ENCODE measurements at regions not wholly inside any gene's neighbourhood (a gene's known extent, or its start where the extent isn't known, plus 50 kb on each side); places are given as distances from the start of the nearest gene placed in this dataset.

DNA sequence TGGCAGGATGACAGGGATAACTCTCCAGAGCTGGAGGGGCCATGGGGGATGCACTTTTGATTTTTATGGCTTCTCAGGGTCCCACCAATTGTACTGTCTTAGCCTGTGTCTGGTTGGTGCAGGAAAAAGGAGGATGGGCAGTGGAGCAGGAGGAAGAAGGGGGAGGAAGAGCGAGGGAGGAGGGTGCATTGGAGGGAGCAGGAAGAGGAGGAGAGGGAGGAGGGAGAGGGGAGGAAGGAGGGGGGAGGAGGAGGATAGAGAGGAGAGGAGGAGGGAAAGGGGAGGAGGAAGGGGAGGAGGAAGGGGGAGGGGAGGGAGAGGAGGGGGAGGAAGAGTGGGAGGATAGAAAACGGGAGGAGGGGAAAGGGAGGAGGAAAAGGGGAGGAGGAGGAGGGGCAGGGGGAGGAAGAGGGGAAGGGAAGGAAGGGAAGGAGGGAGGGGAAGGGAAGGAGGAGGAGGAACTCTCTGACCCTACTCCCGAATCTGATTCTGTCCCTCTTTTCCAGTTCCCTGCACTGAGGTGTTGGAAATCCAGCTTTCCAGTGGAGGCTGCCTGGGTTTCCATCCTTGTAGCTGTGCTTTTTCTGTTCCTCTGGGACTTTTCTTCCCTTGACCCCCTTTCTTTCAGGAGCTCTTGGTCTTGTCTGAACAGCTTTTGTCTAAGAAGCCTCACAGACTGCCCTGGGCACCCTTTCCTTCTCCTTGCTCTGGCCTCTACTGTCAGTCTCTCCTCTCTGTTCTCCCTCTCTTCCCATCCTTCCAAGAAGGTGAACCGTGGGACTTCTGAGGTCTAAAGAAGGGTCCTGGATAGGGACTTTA lies 149.4 kb downstream of the DHX35 start:
- Histone ChIP-seq H3K27me3 (ENCODE audit: control insufficient read depth in 5 of 5, insufficient read depth in 4 of 5, low read length in 5 of 5) (peaks cover 9 to 32% (median 16%) of the 10 kb centered on the region in 5 donors), H3K36me3 (ENCODE audit: control insufficient read depth in 5 of 5, insufficient read depth in 5 of 5, low read length in 5 of 5) (no peaks in the 10 kb centered on the region), H3K9me3 (ENCODE audit: control insufficient read depth in 5 of 5, low read length in 5 of 5) (peaks cover 0 to under 1% (median 0%) of the 10 kb centered on the region in 5 donors), H3K9ac (ENCODE audit: low read length in 5 of 5) (no peak overlapping the region), H3K27ac (ENCODE audit: low read depth, low read length) (no peak overlapping the region), H3K4me1 (ENCODE audit: control insufficient read depth in 5 of 5, insufficient read depth in 5 of 5, low read length in 5 of 5) (peaks cover 0 to 5% (median 0%) of the 10 kb centered on the region in 5 donors), H3K4me3 (ENCODE audit: low read depth in 1 of 5, low read length in 5 of 5) (no peak overlapping the region)

DNA sequence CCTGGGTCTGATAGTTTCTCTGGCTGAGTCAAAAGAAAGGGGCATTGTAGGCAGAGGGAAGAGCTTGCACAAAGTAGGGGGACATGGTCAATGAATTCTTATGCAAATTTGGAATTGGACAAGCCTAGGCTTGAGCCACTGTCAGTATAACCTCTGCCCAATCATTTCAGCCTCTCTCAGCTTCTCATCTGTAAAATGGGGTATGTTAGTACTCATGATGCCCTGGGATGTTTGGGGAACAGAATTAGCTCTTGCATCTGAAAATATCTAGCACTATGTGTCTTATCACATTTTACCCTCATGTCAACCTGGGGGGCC lies 148.6 kb downstream of the DHX35 start:
- no peaks in the 10 kb centered on the region for H3K36me3 ChIP-seq (ENCODE audit: control insufficient read depth in 5 of 5, insufficient read depth in 5 of 5, low read length in 5 of 5)
- H3K4me1 ChIP-seq (ENCODE audit: control insufficient read depth in 5 of 5, insufficient read depth in 5 of 5, low read length in 5 of 5) = peaks cover 0 to 5% (median 0%) of the 10 kb centered on the region in 5 donors
- no peak overlapping the region for H3K9ac ChIP-seq (ENCODE audit: low read length in 5 of 5)
- peaks cover 9 to 32% (median 16%) of the 10 kb centered on the region in 5 donors for H3K27me3 ChIP-seq (ENCODE audit: control insufficient read depth in 5 of 5, insufficient read depth in 4 of 5, low read length in 5 of 5)
- H3K27ac ChIP-seq (ENCODE audit: low read depth, low read length) = no peak overlapping the region
- no peak overlapping the region for H3K4me3 ChIP-seq (ENCODE audit: low read depth in 1 of 5, low read length in 5 of 5)
- peaks cover 0 to 7% (median 0%) of the 10 kb centered on the region in 5 donors for H3K9me3 ChIP-seq (ENCODE audit: control insufficient read depth in 5 of 5, low read length in 5 of 5)

DNA sequence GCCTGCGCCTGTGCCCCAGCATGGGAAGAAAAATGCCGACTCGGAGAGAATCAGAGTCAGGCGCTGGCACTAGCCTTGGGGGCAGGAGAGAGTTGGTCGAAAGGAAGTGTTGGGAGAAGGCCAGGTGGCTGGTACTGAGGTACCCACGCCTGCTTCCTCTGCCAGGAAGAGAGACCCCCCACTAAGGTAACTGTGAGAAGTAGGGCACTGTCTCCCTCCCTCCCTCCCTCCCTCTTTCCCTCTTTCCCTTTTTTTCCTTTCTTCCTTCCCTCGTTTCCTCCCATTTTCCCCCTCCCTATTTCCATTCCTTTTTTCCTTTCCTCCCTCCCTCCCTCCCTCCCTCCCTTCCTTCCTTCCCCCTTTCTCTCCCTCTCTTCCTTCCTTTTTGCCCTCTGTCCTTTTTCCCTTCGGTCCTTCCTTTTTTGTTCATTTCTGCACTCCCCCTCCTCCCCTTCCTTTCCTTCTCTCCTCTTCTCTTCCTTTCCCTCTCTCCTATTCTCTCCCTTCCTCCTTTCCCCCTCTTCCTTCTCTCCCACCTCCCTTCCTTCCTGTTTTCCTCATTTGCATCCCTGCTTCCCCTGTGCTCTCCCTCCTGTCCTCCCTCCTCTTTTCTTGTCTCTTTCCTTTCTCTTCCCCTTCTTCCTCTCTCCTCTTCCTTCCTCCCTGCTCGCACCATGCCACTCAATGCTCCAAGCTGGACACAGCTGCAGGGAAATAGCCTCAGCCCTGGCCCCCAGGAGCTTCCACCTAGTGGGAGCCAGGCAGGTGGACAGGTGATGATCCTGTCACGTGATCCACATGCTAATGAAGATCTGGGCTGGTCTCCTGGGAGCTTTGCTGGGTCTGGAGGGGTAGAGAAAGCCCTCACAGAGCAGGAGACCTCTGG lies 148.0 kb downstream of the DHX35 start:
- Histone ChIP-seq H3K4me3 (ENCODE audit: low read depth in 1 of 5, low read length in 5 of 5) (no peak overlapping the region), H3K27ac (ENCODE audit: low read depth, low read length) (no peak overlapping the region), H3K9ac (ENCODE audit: low read length in 5 of 5) (no peak overlapping the region), H3K4me1 (ENCODE audit: control insufficient read depth in 5 of 5, insufficient read depth in 5 of 5, low read length in 5 of 5) (peaks cover 0 to 5% (median 0%) of the 10 kb centered on the region in 5 donors), H3K9me3 (ENCODE audit: control insufficient read depth in 5 of 5, low read length in 5 of 5) (peaks cover 0 to 7% (median 0%) of the 10 kb centered on the region in 5 donors), H3K27me3 (ENCODE audit: control insufficient read depth in 5 of 5, insufficient read depth in 4 of 5, low read length in 5 of 5) (peaks cover 5 to 32% (median 16%) of the 10 kb centered on the region in 5 donors), H3K36me3 (ENCODE audit: control insufficient read depth in 5 of 5, insufficient read depth in 5 of 5, low read length in 5 of 5) (no peaks in the 10 kb centered on the region)

DNA sequence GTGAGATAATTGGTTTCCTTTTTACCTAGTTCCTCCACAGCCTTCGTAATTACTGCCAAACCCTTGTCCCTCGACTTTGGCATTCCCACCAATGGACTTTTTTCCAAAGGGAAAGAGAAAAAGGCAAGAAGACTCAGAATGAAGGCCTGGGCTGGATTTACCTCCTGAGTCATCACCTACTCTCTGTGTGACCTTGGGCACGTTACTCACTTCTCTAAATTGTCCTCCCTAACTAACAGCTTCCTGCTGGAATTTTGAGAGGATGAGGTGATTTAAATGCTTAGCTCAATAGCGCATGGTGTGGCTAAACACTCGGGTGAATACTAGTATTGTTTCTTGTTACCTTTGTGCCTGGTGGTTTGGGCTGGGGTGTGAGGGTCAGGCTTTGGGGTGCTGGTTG lies 146.6 kb downstream of the DHX35 start:
- H3K4me3 ChIP-seq (ENCODE audit: low read depth in 1 of 5, low read length in 5 of 5) = no peak overlapping the region
- peaks cover 6 to 27% (median 10%) of the 10 kb centered on the region in 5 donors for H3K27me3 ChIP-seq (ENCODE audit: control insufficient read depth in 5 of 5, insufficient read depth in 4 of 5, low read length in 5 of 5)
- no peak overlapping the region for H3K9ac ChIP-seq (ENCODE audit: low read length in 5 of 5)
- peaks cover 0 to 9% (median 3%) of the 10 kb centered on the region in 5 donors for H3K9me3 ChIP-seq (ENCODE audit: control insufficient read depth in 5 of 5, low read length in 5 of 5)
- H3K27ac ChIP-seq (ENCODE audit: low read depth, low read length) = no peak overlapping the region
- H3K4me1 ChIP-seq (ENCODE audit: control insufficient read depth in 5 of 5, insufficient read depth in 5 of 5, low read length in 5 of 5) = peaks cover 0 to 5% (median 0%) of the 10 kb centered on the region in 5 donors
- no peaks in the 10 kb centered on the region for H3K36me3 ChIP-seq (ENCODE audit: control insufficient read depth in 5 of 5, insufficient read depth in 5 of 5, low read length in 5 of 5)

DNA sequence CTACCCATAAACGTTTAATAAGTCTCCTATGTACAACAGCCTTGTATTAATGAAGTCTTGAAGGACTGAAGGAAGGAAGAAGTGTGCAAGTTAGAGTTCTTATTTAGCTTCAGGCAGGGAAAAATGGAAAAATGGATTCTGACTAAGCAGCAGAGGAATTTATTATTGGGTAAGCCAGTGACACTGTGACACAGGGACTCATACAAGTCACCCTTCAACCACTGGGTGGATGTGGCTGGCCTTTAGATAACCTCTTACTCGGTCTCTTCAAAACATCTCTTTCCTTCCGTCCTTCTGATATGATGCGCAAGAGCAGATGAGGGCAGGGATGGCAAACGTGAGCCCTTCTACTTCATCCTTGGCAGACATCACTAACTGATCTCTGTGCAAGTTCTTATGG lies 145.6 kb downstream of the DHX35 start:
- Histone ChIP-seq H3K9me3 (ENCODE audit: control insufficient read depth in 5 of 5, low read length in 5 of 5) (peaks cover 2 to 16% (median 8%) of the 10 kb centered on the region in 5 donors), H3K4me1 (ENCODE audit: control insufficient read depth in 5 of 5, insufficient read depth in 5 of 5, low read length in 5 of 5) (peaks cover 0 to 5% (median 0%) of the 10 kb centered on the region in 5 donors), H3K27me3 (ENCODE audit: control insufficient read depth in 5 of 5, insufficient read depth in 4 of 5, low read length in 5 of 5) (peaks cover 6 to 27% (median 10%) of the 10 kb centered on the region in 5 donors), H3K27ac (ENCODE audit: low read depth, low read length) (no peak overlapping the region), H3K36me3 (ENCODE audit: control insufficient read depth in 5 of 5, insufficient read depth in 5 of 5, low read length in 5 of 5) (no peaks in the 10 kb centered on the region), H3K4me3 (ENCODE audit: low read depth in 1 of 5, low read length in 5 of 5) (no peak overlapping the region), H3K9ac (ENCODE audit: low read length in 5 of 5) (no peak overlapping the region)

DNA sequence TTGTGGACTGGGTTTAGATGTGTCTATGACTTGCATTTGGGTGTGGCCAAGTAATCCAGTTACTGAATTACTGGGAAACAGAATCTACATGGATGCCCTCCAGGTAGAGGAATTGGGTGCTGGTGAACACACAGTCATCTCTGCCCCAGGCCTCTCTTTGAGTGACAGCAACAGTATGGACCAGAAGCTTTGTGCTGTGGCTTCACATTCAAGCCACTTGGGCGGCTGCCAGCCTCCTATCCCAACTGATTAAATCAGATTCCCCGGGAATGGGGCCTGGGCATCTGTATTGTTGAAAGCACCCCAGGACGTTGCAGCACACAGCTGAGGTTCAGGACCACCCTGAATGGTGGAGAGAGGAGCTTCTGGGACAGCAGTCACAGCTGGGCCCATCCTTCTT lies 144.6 kb downstream of the DHX35 start:
- Histone ChIP-seq H3K9ac (ENCODE audit: low read length in 5 of 5) (no peak overlapping the region), H3K4me1 (ENCODE audit: control insufficient read depth in 5 of 5, insufficient read depth in 5 of 5, low read length in 5 of 5) (peaks cover 0 to under 1% (median 0%) of the 10 kb centered on the region in 5 donors), H3K36me3 (ENCODE audit: control insufficient read depth in 5 of 5, insufficient read depth in 5 of 5, low read length in 5 of 5) (no peaks in the 10 kb centered on the region), H3K27ac (ENCODE audit: low read depth, low read length) (no peak overlapping the region), H3K27me3 (ENCODE audit: control insufficient read depth in 5 of 5, insufficient read depth in 4 of 5, low read length in 5 of 5) (peaks cover 9 to 27% (median 17%) of the 10 kb centered on the region in 5 donors), H3K9me3 (ENCODE audit: control insufficient read depth in 5 of 5, low read length in 5 of 5) (peaks cover 2 to 16% (median 8%) of the 10 kb centered on the region in 5 donors), H3K4me3 (ENCODE audit: low read depth in 1 of 5, low read length in 5 of 5) (no peak overlapping the region)

DNA sequence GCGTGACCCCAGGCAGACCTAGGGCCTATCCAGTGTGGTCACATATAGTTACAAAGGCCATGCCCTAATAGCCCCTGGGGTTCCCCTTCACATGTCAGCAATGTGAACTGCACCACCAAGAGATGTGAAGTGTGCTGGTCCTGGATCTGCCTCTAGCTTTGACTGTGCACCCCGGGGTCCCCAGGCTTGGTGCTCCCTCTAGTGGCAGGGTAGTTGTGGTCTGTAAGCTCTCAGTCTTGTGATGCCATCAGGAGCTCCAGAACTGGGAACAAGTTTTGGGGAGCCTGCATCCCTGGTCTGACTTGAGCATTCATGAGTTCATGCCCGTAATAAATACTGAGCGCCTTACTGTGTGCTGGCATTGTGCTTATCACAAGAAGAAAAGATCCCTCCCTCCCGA lies 143.4 kb downstream of the DHX35 start:
- no peaks in the 10 kb centered on the region for H3K36me3 ChIP-seq (ENCODE audit: control insufficient read depth in 5 of 5, insufficient read depth in 5 of 5, low read length in 5 of 5)
- peaks cover 2 to 16% (median 8%) of the 10 kb centered on the region in 5 donors for H3K9me3 ChIP-seq (ENCODE audit: control insufficient read depth in 5 of 5, low read length in 5 of 5)
- H3K9ac ChIP-seq (ENCODE audit: low read length in 5 of 5) = no peak overlapping the region
- H3K4me1 ChIP-seq (ENCODE audit: control insufficient read depth in 5 of 5, insufficient read depth in 5 of 5, low read length in 5 of 5) = no peaks in the 10 kb centered on the region
- no peak overlapping the region for H3K27ac ChIP-seq (ENCODE audit: low read depth, low read length)
- no peak overlapping the region for H3K4me3 ChIP-seq (ENCODE audit: low read depth in 1 of 5, low read length in 5 of 5)
- H3K27me3 ChIP-seq (ENCODE audit: control insufficient read depth in 5 of 5, insufficient read depth in 4 of 5, low read length in 5 of 5) = peaks cover 9 to 24% (median 19%) of the 10 kb centered on the region in 5 donors

DNA sequence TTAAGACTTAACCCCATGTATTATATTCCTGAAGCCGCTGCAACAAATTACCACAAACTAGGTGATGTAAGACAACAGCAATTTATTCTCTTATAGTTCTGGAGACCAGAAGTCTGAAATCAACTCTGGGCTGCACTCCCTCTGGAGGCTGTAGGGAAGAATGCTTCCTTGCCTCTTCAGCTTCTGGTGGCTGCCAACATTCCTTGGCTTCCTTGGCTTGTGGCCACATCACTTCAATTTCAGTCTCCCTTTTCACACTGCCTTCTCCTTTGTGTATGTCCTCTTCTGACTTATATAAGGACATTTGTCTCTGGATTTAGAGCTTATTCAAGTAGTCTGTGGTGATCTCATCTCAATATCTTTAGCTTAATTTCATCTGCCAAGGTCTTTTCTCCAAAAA lies 141.6 kb downstream of the DHX35 start:
- Histone ChIP-seq H3K4me1 (ENCODE audit: control insufficient read depth in 5 of 5, insufficient read depth in 5 of 5, low read length in 5 of 5) (no peaks in the 10 kb centered on the region), H3K27me3 (ENCODE audit: control insufficient read depth in 5 of 5, insufficient read depth in 4 of 5, low read length in 5 of 5) (peaks cover 10 to 25% (median 14%) of the 10 kb centered on the region in 5 donors), H3K36me3 (ENCODE audit: control insufficient read depth in 5 of 5, insufficient read depth in 5 of 5, low read length in 5 of 5) (no peaks in the 10 kb centered on the region), H3K27ac (ENCODE audit: low read depth, low read length) (no peak overlapping the region), H3K9me3 (ENCODE audit: control insufficient read depth in 5 of 5, low read length in 5 of 5) (peaks cover 2 to 16% (median 8%) of the 10 kb centered on the region in 5 donors), H3K9ac (ENCODE audit: low read length in 5 of 5) (no peak overlapping the region), H3K4me3 (ENCODE audit: low read depth in 1 of 5, low read length in 5 of 5) (no peak overlapping the region)

DNA sequence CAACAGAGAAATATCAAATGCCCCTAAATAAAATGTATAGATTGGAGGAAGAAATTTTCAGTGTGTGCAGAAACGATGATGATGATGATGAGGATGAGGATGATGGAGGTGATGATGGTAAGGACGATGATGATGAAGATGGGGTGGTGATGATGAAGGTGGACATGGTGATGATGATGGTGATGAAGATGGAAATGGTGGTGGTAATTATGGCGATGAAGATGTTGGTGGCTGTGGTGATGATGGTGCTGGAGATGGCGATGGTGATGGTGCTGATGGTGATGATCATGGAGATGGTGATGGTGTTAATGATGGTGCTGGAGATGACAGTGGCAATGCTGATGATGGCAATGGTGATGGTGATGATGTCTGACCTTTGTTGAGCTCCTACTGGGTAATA lies 141.2 kb downstream of the DHX35 start:
- Histone ChIP-seq H3K36me3 (ENCODE audit: control insufficient read depth in 5 of 5, insufficient read depth in 5 of 5, low read length in 5 of 5) (no peaks in the 10 kb centered on the region), H3K9me3 (ENCODE audit: control insufficient read depth in 5 of 5, low read length in 5 of 5) (peaks cover 2 to 16% (median 8%) of the 10 kb centered on the region in 5 donors), H3K27me3 (ENCODE audit: control insufficient read depth in 5 of 5, insufficient read depth in 4 of 5, low read length in 5 of 5) (peaks cover 7 to 29% (median 16%) of the 10 kb centered on the region in 5 donors), H3K4me1 (ENCODE audit: control insufficient read depth in 5 of 5, insufficient read depth in 5 of 5, low read length in 5 of 5) (no peaks in the 10 kb centered on the region), H3K9ac (ENCODE audit: low read length in 5 of 5) (no peak overlapping the region), H3K4me3 (ENCODE audit: low read depth in 1 of 5, low read length in 5 of 5) (no peak overlapping the region), H3K27ac (ENCODE audit: low read depth, low read length) (no peak overlapping the region)

DNA sequence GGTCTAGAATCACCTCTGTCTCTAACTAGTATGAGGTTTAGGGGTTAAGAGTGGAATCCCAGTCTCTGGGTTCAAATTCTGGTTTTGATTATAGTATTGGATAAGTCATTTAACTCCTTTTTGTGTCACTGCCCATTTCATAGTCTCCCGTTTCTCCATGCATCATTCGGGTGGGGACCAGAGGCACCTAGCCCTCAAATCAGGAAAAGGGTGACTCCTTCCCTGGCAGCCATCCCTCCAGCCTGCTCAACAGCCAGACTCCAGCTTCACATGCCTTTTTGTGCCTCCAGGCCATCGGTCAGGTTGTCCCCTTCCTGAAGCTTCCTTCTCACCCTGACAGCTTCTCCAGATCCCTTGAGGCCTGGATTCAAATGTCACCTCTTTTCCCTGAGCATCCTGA lies 139.8 kb downstream of the DHX35 start:
- Histone ChIP-seq H3K36me3 (ENCODE audit: control insufficient read depth in 5 of 5, insufficient read depth in 5 of 5, low read length in 5 of 5) (no peaks in the 10 kb centered on the region), H3K4me3 (ENCODE audit: low read depth in 1 of 5, low read length in 5 of 5) (no peak overlapping the region), H3K27me3 (ENCODE audit: control insufficient read depth in 5 of 5, insufficient read depth in 4 of 5, low read length in 5 of 5) (peaks cover 7 to 30% (median 16%) of the 10 kb centered on the region in 5 donors), H3K4me1 (ENCODE audit: control insufficient read depth in 5 of 5, insufficient read depth in 5 of 5, low read length in 5 of 5) (no peaks in the 10 kb centered on the region), H3K9ac (ENCODE audit: low read length in 5 of 5) (no peak overlapping the region), H3K9me3 (ENCODE audit: control insufficient read depth in 5 of 5, low read length in 5 of 5) (peaks cover 2 to 16% (median 8%) of the 10 kb centered on the region in 5 donors), H3K27ac (ENCODE audit: low read depth, low read length) (no peak overlapping the region)

Measured in subcutaneous abdominal adipose tissue (tissue), 5 donors.